GOT3 (cell line): ENCODE measurements at regions not wholly inside any gene's neighbourhood (a gene's known extent, or its start where the extent isn't known, plus 50 kb on each side); places are given as distances from the start of the nearest gene placed in this dataset.
"Not testable (repeated sequence)": the region's sequence is repeated elsewhere in the genome, so short reads cannot be mapped to it uniquely, and the experiment has no call there.

Experiments
- DNase-seq: peaks from one replicate; lab custom pipeline; 2025; ENCODE audit warnings: mixed read lengths; lab: John Stamatoyannopoulos, UW

DNA sequence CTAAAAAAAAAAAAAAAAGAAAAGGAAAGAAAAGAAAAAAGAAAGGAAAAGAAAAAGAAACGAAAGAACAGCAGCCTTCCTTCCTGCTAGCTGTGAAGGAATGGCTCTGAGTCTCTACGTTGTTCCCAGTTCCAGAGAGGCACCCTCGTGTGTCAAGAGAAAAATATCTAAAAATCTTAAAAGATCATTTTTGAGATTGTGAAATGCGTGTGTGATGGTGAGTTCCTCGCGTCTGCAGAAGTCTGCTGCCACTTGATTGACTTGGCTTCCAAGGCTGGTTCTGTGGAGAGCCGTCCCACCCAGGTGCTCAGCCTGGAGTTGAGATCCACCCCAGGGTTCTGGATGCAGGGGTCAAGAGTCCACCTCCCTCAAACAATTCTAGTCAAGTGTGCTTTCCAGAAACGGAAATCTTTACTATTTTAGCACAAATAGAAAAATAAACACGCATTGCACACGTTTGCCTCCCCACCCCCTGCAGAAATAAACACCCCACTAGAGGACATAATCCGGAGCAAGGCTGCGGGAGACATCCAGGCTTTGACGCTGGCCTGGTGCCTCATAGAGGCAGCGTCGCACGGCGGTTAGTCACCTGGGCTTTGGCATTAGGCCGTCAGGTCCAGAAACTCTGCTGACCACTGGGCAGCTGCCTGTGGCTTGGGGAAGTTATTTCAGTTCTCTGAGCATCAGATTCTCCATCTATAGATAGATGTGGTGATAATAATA is 265.4 kb downstream of the FAM43A start:
- no peak for DNase-seq

DNA sequence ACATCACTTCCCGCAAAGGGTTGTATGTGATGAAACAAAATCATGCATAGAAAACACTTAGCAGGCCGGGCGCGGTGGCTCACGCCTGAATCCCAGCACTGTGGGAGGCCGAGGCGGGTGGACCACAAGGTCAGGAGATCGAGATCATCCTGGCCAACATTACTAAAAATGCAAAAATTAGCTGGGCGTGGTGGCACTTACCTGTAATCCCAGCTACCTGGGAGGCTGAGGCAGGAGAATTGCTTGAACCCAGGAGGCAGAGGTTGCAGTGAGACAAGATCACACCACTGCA is 265.9 kb downstream of the FAM43A start:
- not testable (repeated sequence) for DNase-seq

DNA sequence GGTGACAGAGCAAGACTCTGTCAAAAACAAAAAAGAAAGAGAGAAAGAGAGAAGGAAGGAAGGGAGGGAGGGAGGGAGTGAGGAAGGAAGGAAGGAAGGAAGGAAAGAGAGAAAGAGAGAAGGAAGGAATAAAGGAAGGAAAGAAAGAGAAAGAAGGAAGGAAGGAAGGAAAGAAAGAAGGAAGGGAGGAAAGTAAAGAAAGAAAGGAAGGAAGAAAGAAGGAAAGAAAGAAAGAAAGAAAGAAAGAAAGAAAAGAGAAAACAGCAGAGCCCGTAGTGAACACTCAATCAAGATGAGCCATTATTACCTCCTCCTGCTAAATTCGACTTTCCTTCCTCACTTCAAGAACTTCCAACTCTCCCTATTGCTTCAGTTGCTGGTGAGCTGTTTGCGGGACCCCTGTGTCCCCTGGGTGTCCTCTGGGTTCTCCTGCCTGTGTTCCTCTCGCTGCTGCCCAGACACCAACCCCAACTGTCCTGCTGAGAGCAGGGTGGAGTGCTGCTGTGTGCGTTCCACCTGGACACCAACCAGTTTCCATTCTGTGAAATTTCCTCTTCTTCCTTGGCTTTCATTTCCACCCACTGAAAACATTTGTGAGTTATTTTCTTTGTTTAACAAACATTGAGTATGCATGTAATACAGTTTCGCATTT is 266.4 kb downstream of the FAM43A start:
- no peak for DNase-seq

DNA sequence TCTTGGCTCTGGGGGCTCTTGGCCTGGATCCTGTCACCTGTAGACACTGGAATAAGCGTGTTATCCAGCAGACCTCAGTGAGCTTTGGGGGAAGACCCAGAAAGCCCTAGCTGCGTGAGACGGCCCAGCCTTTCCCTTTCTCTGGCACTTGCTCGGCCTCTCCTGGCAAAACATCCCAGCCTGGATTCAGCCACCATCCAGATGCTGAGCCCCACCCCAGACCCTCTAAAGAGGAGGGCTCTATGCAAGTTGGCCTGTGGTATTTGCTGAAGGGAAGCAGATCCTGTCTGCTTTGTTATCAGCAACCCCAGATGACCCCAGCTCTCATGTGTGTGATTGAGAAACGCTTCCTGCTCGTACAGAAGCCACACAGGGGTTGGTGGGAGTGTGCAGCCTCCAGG is 267.2 kb downstream of the FAM43A start:
- no peak for DNase-seq

DNA sequence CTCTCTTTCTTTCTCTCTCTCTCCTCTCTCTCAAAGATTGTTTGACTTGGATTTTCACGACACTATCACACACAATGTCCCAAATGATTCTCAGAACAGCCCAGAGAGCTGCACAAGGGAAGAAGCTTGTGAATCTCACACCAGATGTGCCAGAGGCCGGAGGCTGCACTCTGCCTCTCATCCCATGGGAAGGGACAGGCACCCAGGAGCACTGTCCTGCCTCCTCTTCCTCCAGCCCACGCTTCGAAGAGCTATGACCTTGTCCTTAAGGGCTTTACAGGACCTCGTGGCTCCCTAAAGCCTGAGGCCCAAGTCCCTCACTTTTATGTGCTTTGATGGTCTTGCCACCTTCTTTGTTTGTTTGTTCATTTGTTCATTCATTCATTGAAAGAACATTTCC is 267.6 kb downstream of the FAM43A start:
- DNase-seq: no peak

DNA sequence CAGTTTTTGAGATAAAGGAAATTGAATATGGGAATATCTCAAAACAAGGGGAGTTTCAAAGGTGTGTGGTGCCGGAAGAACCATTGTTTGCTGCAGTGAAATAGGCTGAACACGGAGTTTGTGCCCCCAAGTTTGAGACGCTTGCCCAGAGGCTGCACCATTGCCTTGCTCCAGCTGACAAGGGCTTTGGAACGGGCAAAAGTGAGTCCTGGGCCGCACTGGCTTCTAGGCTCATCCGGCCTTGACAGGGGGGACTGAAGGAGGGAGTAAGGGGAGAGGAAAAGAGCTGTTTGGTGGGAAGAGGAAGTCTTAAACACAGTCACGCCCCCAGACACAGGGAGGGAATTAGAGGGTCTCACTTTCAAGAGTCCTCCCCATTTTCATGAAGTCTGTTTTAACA is 269.9 kb downstream of the FAM43A start:
- no peak for DNase-seq

DNA sequence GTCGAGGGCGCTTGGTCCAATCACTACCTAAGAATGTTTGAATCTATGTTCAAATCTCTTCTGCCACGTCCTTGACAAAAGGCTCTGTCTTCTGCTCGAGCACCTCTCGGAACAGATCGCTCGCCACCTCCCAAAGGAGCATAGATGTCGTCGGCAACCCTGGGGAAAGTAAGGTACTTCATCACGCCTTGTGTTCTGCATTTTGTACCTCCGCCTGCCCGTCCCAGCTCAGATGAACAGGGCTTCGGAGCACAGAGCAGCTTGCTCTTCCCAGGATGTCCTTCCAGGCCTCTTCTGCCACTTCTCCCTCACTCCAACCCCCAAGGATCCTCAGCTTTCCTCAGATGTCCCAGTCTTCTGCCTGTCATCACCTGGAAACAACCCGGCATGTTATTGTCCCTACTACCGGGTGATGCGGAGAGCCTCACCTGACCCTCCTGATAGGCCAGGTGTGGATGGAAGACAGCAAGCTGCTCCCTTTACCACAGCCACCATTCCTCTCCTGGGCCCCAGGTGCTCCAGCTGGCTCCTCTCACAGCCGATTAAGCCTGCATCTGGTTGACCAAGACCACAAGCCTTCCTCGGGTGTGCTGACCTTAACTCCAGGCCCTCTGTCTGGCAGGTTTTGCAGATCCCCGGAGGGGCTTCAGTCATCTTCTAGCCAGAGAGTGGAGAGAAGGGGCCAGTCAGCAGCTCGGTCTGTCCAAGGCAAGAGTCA is 270.5 kb downstream of the FAM43A start:
- DNase-seq: no peak

DNA sequence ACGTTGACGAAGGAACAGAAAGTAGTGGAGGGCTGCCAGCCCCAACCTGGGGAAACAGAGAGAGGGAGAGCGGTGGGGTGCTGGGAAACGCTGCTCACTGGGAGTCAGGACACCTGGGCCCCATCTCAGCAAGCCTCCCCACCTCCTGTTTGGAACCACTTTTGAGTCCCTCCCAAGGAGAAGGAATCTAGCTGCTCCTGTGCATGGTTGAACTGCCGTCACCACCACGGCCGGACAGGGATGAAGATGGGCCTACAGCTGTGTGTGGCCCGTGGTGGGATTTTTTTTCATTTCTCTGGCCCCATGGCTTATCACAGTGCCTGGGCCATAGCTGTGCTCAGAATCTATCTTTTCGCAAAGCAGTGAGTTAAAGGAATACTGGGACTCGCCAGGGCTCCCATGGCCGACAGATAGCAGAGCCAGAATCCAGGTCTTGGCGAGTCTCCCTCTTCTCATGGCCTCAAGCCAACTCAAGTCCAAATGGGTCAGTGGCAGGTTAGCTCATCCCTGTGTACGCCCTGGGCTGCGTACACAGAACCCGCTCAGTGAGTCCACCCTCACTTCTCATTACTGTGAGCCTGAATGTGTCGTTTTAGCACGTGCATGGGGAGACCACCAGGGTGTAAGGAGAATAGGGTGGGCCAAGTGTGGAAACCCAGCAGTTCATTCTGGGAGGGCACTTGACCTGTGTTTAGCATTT is 271.2 kb downstream of the FAM43A start:
- DNase-seq: no peak

DNA sequence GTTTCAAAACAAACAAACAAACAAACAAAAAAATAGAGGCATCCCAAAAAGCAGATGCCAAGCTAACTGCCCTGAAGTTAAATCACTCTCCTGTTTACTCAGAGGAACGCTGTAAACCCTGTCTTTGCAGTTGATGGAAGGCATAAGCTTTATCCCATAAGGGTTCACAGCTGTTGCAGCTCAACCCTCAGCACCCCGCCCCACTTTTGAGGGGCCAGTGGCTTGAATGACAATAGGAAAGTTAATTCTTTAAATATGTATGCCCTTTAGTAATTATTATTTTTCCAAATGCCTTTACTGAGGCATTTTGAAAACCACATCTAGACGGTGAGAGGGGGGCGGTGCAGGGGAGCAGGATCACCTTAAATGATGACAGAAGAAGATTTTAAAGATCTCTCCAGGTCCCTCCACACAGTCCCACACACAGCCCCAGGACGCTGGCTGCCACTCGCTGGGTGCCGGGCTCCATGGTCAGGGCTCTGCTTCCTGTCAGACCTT is 272.1 kb downstream of the FAM43A start:
- DNase-seq: no peak

DNA sequence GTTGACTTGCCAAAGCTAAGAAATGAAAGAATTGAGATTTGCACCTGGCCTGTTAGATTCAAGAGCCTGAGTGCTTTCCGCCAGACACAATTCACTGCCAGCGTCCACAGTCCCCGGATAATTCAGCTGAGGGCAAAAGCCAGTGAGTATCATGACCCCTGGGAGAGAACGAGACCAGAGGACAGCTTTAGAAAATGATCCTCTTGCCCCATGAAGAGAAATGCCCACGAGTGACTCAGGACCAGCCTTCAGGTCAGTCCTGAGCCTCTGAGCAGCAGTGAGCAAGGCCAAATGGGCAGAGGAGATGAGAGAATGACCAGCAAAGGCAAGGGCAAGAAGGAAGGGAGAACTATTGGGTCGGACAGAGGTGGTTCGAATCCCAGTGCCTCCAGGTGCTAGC is 273.5 kb downstream of the FAM43A start:
- no peak for DNase-seq

DNA sequence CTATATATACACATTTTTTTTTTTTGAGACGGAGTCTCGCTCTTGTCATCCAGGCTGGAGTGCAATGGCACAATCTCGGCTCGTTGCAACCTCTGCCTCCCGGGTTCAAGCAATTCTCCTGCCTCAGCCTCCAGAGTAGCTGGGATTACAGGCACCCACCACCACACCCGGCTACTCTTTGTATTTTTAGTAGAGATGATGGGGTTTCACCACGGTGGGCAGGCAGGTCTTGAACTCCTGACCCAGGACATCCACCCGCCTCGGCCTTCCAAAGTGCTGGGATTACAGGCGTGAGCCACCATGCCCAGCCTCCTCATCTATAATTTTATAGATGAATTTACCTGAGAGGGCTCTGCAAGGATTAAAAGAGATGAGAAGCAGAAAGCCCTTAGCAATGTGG is 274.0 kb downstream of the FAM43A start:
- not testable (repeated sequence) for DNase-seq

DNA sequence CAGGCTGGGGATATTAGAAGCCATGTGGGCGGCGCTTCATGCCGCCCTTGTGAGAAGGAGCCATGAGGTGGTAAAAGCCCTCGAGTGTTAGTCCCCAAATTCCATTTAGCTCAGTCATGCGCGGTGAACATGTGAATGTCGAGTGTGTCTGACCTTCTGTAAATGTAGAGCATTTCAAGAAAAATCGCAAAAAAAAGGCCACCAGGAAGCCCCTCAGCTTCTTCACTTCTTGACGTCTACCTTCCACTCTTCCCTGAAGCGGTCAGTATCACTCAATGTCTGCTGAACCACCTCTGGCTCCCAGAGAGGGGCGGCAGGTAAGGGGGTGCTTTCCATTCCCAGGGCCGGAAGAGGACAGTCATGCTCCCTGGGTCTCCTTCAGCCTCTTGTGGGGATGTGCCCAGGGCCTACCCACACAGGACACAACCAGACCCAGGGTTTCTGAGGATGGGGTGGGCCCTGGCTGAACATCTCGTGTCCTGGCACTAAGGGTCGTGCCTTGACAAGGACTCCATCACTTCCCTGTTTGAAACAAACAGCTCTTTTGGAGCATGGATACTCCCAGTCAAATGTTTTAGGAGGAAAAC is 274.9 kb downstream of the FAM43A start:
- DNase-seq: no peak

DNA sequence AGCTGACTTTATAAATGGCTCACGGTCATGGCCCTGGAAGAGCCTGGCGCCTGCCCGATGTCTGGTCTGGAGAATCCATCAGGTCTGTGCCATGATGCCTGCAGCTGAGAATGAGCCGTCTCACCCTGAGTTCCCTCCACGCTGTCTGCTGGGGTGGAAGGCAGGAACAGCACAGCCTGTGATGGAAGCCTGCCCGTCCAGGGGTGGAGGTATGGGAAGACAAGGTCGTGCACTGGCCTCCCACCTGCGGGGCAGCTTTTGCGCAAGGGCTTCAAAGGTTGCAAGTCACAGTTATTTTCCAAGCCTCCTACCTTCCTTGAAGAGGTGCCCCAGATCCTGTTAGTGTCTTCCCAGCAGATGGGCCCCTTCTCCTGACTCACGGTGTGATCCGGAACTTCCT is 275.5 kb downstream of the FAM43A start:
- DNase-seq: no peak

DNA sequence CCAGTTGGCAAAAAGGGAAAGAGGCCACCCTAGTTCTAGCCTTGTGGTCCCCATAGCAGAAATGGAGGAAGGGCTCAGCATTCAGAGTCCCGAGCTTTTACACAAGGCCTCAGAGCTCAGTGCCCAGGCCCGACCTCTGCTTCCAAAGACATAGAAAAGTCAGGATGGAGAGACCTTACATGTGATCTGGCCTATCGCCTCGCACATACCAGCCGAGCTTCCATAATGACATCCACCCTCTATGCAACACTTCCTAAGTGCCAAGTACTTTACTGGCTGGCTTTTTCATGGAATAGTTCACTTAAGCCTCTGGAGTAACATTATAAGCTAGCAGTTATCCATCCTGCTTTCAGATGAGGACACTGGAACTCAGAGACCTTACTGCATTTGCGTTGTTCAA is 275.9 kb downstream of the FAM43A start:
- no peak for DNase-seq

DNA sequence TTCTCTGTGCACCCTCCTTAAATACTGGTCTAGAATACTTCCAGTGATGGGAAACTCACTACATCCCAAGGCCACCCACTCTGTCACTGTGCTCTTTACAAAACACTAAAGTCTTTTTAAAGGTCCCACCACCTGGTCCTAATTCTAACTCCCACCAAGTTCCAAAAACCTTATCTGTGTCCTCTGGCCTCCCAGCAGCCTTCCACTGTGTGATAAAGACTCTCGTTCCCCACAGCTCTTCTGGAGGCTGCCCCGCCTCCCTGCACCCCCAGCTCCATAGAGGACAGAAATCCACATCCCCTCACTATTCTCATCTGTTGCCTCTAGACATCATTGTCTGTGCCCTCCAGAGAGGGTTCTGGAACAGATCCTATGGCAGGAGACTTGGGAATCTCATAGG is 276.4 kb downstream of the FAM43A start:
- DNase-seq: no peak

DNA sequence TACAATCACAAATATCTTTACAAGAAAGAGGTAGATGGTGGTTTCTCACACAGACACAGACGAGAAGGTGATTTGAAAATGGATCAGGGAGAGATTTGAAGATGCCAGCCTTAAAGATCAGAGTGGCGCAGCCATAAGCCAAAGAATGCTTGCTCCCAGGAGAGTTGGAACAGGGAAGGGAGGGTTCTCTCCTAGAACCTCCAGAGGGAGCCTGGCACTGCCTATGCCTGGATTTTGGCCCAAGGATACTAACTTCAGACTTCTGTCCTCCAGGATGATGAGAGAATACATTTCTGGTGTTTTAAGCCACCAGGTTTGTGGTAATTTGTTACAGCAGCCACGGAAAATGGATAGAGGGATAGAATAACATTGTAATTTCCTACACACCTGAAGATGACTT is 279.1 kb downstream of the FAM43A start:
- no peak for DNase-seq

DNA sequence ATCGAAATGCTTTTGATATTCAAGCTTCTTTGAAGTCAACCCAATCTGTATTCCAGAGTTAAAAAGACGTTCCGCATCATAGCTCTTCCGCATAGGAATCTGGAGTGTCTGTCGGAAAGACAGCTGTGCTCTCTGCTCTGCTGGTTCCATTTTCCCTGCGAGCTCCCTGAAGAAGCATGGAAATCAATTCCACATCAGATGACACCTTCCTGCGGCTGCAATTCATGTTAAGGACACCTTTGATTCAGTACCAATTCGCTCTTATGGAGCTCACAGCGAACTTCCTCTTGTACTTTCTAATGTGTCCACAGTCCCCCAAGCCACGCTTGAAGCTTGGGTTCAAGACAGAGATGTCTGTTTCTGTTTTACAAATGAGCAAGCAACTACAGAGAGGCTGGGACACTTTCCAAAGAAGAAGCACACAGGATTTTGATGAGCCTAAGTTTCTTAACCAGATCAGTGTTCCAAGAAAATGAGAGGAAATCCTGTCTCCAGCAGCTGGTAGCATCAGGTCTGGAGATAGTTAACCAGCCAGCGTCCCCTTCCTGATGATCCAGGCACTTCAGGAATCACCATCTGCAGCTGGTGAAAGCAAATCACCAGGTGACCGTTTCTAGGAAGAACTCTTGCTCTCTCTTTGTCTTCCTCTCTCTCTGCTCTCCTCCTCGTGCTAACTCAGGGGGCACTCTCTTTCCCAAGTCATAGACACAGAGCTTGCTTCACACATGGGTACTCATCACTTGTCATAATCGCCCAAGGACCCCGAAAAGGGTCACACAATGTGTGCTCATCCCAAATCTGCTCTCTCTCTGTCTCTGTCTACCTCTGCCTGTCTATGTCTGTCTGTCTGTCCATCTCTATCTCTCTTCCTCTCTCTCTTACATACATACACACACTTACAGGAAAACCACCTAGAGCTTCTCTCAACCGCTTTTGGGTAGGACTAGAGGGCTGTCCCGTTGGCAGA is 281.8 kb downstream of the FAM43A start:
- DNase-seq: no peak

DNA sequence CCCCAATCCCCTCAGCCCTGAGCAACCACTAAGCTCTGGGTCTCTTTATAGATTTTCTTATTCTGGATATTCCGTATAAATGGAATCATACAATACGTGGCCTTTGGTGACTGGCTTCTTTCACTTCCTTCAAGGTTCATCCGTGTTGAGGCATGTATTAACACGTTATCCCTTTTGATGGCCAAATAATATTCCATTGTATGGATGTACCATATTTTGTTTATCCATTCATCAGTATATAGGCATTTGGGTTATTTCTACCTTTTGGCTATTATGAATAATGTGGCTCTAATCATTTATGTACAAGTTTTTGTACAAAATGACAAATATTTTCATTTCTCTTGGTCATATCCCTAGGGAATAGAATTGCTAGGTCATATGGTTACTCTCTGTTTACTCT is 284.4 kb downstream of the FAM43A start:
- DNase-seq: no peak

DNA sequence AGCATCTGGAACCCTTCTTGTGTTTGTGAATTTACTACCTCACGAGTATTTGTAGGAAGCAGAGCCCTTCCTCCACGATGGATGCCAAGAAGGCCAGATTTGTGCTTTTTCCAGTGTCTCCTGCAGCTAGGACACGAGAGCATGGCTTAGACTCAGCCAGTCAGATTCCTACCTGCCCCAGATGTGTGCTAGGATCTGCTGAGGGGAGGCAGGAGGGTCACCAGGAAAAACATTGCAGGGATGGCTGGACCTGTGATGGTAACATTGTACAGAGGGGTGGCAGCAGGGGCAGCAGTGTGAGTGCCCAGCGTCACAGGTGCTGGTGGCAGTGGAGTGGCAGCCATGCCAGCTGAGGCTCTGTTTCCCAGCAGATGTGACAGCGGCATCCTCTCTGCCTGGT is 285.3 kb downstream of the FAM43A start:
- DNase-seq: no peak

DNA sequence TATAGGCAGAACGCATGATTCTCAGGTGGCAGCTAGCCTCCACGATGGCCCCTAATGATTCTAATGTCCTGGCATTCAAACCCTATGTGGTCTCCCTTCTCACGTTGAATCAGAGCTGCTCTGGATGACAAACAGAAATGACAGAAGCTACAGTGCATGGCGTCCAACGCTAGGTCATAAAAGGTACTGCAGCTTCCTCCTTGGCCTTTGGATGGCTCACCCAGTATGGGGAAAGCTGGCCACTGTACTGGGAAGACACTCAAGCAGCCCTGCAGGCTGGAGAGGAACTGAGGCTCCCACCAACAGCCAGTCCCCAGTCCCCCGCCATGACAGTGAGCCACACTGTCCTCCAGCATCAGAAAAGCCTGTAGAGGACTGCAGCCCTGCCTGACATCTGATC is 286.3 kb downstream of the FAM43A start:
- DNase-seq: no peak

DNA sequence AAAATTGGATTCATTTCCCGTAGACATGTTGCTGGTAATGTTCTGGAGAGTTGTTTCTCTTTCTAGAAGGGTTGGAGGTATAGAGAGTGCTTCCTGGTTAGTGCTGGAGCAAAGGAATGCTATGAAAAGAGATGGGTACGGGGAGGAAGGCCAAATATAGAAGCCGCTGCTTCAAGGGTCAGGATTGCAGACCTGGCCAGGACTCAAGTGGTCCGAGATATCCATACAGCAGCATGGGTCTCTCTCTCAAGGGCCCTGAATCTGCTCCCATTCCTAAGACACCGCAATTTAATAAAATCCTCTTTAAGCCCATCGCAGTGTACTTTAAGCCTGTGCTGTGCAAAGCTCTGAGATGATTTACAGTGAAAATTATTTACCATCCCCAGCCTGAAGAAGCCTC is 287.0 kb downstream of the FAM43A start:
- DNase-seq: no peak
